Iris pigment epithelial cell (primary cell): ENCODE measurements at regions not wholly inside any gene's neighbourhood (a gene's known extent, or its start where the extent isn't known, plus 50 kb on each side); places are given as distances from the start of the nearest gene placed in this dataset.

Experiments used
- DNase-seq: peaks from one replicate; pipeline ENCODE4 v3.0.0-alpha.2; 2011; ENCODE audit warnings: low read depth

DNA sequence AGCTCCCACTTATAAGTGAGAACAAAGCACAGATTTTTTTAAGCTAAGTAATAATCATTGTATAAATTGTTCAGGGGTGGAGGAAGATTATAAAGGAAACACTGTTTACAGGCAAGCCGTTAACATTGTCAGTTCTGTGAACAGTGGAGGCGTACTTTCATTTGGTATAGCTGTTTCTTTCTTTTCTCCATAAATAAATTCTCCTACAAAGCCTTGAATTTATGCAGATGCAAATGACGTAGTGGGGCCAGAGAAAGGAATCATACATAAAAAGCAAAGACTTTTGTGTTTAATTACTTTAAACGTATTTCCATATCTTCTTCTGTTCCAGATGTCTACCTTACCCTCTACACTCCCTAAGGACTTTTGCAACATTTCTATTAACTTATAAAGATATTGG lies 914.9 kb downstream of the ZPLD1 start:
- DNase-seq = no peak

DNA sequence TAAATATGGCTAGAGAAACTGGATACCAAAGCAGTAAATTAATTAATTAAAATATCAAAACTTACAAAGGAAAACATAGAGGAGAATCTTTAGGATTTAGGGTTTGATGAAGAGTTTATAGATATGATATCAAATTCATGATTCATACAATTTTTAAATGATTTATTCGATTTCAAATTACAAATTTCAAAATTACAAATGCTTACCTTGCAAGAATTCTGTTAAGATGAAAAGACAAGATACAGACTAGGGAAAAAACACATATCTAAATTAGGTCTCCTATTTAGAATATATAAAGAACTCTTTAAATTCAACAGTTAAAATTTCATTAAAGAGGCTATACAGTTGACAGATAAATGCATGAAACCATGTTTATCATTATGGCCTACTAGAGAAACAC lies 930.7 kb downstream of the ZPLD1 start:
- no peak for DNase-seq

- no peak for DNase-seq
Measured at GRCh38 chr3:103367481-103367880, 932.7 kb downstream of the ZPLD1 start.

GRCh38 chr3:103371411-103371810 lies 936.6 kb downstream of the ZPLD1 start:
- DNase-seq = no peak

DNA sequence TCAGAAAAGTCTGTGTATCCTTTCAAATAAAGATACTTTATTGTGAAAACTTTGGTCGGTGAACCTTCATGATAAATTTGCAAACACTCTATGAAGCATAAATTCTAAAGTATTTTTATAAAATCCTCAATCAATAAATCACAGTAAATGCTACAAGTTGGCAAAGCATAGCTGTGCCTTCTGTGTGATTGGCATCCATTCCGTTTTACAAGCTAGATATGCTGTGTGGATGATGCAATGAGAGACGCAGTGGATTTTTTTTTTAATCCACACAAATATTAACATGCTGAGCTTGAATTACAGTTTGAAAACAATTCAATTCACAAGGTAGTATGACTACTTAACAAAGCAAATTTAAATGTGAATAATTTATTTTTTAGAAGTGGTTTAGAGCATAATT lies 937.2 kb downstream of the ZPLD1 start:
- DNase-seq = no peak

GRCh38 chr3:103380391-103380790 lies 945.6 kb downstream of the ZPLD1 start:
- DNase-seq = no peak

- DNase-seq = no peak
Measured at GRCh38 chr3:103381296-103382079, 946.7 kb downstream of the ZPLD1 start.

GRCh38 chr3:103385961-103386656 lies 951.3 kb downstream of the ZPLD1 start:
- peak; percentile 3 for DNase-seq

- peak; percentile 16 for DNase-seq
Measured at GRCh38 chr3:103388214-103388613, 953.4 kb downstream of the ZPLD1 start.

GRCh38 chr3:103389356-103389755 lies 954.5 kb downstream of the ZPLD1 start:
- no peak for DNase-seq

- DNase-seq = peak; percentile 45
Measured at GRCh38 chr3:103393395-103394186, 958.8 kb downstream of the ZPLD1 start.

DNA sequence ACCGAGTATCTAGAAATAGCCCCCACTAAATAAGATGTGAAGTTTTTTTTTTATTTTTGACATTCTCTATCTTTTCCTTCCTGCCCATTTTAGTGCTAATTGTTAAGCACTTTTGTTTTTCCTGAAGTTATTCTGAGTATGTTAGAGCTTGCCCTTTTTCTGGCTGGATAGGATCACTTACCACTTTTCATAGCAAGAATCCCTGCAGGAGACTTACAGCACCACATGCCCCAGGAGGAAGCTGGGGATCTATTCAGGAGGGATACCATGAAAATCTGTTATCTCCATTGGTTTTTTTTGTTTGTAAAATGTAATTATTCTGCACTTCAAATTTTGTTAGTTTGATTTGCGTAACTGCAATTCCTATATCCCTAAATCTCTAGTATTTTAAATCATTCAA lies 968.4 kb downstream of the ZPLD1 start:
- DNase-seq = no peak

- no peak for DNase-seq
Measured at GRCh38 chr3:103406320-103406850, 971.6 kb downstream of the ZPLD1 start.

DNA sequence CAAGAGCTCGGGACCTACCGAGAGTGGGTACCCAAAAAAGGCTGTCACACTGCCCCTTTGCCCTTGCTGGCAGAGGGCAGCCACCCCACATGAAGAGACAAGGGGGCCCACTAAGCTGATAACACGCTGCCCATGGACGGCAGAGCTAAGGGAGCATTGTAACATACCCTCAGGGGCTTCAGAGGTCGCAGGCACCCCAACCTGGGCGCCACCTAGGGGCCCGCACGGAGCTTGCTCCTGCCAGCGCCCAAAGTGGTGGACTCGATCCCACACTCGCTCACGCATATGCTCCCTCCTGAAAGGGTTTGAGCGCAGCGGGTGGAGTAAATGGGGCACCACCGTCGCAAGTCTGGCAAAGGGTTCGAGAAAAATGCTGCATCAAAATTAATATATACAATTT lies 975.4 kb downstream of the ZPLD1 start:
- no peak for DNase-seq

DNA sequence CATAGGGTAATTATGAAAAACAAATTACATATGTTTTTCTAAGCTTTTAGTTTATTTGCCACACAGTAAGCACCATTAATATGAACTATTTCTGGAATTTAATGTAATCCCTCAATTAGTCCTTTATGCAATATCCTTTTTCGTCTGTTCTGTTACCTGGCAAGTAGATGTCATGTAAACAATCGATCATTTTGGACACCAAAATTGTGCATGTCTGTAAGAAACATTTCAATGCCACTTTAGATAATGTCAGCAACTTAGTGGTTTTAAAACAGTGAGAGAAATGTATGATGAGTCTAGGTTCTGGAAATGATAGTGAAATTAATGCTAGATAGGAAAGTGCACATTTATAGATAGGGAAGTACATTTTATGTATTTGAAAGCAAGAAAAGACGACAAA lies 986.6 kb downstream of the ZPLD1 start:
- DNase-seq = no peak

DNA sequence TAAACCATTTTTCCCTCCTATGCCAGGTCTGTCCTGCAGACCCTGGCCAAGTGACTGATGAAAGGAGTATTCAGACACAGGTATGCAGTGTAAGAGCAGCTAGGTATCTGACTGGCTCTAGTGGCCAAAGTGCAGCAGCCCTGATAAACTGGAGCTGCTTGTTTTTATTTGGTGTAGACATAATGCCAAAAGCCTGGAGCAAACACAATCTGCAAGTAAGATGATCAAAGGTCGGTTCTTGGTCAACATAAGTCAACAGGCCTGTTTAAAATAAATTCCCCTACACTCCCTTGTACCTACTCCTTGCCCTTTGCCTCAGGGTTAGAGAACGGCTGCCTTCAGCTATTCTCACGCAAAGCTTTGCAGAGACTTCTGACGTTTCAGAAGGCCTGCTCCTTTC lies 1003.1 kb downstream of the ZPLD1 start:
- no peak for DNase-seq

GRCh38 chr3:103440539-103441203 lies 1005.9 kb downstream of the ZPLD1 start:
- peak; percentile 2 for DNase-seq

- no peak for DNase-seq
Measured at GRCh38 chr3:103446953-103447629, 1012.3 kb downstream of the ZPLD1 start.

DNA sequence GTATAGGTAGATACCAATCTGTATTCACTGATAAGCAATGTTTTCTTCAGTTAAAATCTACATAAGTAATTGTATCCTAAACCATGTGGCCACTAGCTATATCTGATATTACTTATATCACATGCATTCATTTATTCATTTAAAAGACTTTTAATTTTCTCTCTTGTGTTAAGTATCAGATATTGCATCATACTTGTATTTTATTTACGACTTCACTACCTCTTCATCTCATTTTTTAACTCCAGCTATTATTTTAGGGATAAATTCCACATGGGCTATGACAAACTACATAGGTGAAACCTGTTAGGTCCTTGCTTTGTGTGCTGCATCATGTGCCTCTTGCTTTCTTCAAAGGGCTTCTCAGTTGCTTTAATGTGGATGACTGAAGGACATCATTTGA lies 1018.3 kb downstream of the ZPLD1 start:
- no peak for DNase-seq

- no peak for DNase-seq
Measured at GRCh38 chr3:103459815-103460214, 1025.0 kb downstream of the ZPLD1 start.

DNA sequence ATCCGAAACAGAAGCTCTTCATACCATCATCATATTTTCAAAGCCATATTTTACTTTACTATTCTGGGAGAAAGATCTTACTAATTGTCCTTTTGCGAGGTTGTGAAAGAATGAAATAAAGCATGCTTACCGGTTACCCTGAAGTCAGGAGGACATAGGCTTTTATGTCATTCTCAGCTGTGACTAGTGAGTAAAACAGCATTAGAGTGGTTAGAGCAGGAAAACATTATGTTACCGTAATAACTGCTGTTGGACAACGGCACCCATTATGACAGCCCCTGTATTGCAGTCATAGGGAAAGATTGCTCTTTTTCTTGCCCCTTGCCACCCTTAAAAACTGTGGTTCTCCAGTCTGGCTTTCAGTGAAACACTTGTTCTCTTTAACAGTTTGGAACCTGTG lies 1035.7 kb downstream of the ZPLD1 start:
- no peak for DNase-seq
